HuH-7 (cell line): ENCODE measurements at regions not wholly inside any gene's neighbourhood (a gene's known extent, or its start where the extent isn't known, plus 50 kb on each side); places are given as distances from the start of the nearest gene placed in this dataset.

Source experiments
- DNase-seq: peaks from one replicate; pipeline ENCODE4 v3.0.0; 2011; ENCODE audit warnings: low spot score

DNA sequence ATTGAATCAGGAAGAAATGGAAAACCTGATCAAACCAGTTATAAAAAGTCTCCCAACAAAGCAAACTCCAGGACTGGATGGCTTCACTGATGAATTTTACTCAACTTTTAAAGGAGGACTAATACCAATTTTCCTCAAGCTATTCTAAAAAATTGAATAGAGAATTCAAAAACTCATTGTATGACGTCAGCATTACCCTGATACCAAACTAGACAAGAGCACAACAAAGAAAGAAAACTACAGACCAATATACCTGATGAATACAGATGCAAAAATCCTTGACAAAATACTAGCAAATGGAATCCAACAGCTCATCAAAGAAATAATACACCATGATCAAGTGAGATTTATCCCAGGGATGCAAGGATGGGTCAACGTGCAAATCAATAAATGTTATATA lies 172.9 kb downstream of the FNDC1 start:
- DNase-seq, result no peak

DNA sequence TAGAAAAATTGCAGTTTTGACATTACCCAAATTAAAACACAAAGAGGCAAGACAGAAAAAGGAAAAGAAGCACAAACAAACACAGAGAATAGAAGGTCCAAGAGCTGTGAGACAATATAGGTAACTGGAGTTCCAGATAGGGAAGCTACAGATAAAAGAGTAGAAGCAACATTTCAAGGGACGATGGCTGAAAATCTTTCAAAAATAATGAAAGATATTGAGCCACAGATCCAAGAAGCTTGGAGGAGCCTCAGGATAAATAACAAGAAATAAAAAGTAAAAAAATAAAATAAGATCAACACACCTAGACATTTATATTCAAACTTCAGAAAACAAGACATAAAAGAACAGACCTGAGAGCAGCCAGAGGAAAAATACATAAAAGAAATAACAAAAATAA lies 164.9 kb downstream of the FNDC1 start:
- no peak for DNase-seq

DNA sequence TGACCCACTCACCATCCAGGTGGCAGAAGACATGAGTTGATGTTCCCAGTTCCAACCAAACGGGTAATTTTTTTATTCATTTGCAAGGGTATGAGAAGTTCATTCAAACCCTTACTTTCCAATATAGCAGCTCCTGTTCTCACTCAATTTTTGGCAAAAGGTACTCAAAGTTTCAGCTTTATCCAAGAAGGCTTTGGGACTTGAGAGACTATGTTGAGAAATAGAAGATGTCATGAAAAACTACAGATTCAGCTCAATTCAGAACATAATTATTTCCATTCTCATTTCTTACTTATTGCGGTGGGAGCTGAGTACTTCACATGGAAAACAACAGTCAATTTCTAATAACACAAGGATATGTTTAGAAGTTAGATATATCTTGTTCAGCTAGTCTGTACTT lies 162.3 kb downstream of the FNDC1 start:
- no peak for DNase-seq

DNA sequence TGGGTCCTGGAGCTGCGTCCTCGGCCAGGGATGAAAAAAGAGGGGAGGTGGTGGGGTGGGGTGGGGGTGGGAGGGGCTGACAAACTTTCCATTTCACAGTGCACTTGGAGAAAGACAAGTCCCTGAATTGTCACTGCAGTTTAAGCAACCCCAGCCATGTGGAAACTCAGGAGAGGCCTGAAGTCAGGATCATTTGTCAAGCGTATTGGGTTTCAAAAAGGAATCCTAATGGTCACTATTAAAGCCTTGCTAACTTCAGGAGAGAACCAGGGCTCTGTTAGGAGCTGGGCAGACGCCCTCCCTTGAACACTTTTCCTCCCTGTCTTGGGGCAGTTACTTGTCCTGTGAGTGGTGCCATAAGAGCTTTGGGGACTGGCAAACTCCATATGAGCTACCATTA lies 159.9 kb downstream of the FNDC1 start:
- no peak for DNase-seq

DNA sequence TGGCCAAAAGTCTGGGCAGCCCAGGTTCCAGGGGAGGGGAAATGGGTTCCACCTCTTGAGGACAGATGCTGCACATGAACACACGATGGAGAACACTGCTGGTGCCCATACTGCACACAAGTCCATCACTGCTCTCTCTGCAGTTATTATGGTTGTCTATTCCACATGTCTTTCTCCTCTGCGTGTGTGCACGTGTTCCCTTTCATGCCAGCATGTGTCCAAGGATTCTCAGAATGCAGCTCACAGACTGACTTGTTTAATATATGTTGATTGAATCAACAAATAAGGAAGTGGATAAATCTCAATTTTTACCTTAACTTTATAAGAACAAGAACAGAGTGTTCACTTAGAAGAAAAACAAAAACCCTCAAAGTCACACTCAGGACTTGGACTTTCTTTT lies 158.9 kb downstream of the FNDC1 start:
- DNase-seq, result no peak

DNA sequence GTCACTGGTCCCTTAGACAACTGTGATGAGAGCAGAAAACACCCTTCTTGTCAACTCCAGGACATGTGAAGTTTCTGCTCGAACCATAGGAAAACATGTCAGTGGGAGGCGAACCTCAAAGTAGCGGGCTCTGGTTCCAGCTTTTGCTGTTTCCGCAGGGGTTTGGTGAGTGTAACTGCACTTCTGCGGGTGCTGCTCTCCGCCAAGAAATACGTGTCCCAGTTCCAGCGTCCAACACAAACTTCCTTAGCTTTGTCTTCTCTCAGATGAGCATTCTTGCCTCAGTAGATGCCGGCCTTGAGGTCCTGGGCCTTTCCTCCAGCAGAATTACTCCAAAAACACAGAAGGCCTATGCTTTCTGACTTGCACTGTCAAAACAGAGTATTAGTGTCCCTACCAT lies 156.3 kb downstream of the FNDC1 start:
- DNase-seq, result no peak

DNA sequence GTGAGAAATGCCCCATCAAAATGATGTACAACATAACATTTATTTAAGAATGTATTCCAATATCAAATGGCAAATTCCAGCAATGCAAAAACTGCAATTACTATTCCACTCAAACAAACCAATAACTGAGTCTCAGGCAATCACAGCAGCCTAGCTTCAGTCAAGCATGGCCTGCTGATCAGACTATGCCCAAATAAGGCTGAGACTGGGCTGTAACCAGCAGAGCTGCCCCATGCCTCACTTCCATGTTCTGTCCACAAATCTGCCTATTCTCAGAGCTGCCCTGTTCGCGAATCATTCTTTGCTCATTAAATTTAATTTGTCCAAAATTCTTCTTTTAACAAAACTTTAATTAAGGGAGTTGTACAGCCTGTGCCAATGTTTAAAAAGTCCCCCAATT lies 155.4 kb downstream of the FNDC1 start:
- DNase-seq, result no peak
